ENCODE measurements at regions not wholly inside any gene's neighbourhood (a gene's known extent, or its start where the extent isn't known, plus 50 kb on each side); places are given as distances from the start of the nearest gene placed in this dataset.

DNA sequence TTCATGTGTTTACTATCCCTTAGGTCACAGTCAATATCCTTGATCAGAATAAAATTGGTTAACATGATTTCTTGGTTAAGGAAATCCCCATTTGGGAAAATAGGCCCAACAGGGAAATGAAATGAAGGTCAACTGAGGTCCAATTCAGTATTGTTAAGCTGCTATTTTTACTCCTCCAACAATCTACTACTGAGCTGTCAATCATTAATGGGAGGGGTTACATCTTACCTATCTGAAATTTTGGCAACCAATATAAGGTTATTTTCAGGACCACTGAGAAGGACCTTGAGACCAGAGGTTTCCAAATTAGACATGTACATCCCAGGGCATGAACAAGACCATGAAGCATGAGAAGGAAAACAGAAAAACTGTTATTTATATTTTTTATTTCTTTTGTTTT is 64.2 kb upstream of the ALG13 start:
- TF ChIP-seq MXI1 (IDR thresholded peaks at IDR 0.05; ENCODE audit: low read depth, low read length) (no peak), GABPA (IDR thresholded peaks at IDR 0.05; ENCODE audit: low read depth) (no peak), TAF1 (IDR thresholded peaks at IDR 0.05; ENCODE audit: borderline replicate concordance, low read depth, low read length) (no peak), POLR2AphosphoS5 (IDR thresholded peaks at IDR 0.05; ENCODE audit: low read depth, low read length) (no peak), FOXJ3 (CRISPR knock-in tag; IDR thresholded peaks at IDR 0.05) (no peak), RXRA (IDR thresholded peaks at IDR 0.05; ENCODE audit: borderline replicate concordance, low read depth) (no peak), FOSL2 (IDR thresholded peaks at IDR 0.05; ENCODE audit: borderline replicate concordance, low read depth) (no peak)
- TF ChIP-seq, protein P1, sequence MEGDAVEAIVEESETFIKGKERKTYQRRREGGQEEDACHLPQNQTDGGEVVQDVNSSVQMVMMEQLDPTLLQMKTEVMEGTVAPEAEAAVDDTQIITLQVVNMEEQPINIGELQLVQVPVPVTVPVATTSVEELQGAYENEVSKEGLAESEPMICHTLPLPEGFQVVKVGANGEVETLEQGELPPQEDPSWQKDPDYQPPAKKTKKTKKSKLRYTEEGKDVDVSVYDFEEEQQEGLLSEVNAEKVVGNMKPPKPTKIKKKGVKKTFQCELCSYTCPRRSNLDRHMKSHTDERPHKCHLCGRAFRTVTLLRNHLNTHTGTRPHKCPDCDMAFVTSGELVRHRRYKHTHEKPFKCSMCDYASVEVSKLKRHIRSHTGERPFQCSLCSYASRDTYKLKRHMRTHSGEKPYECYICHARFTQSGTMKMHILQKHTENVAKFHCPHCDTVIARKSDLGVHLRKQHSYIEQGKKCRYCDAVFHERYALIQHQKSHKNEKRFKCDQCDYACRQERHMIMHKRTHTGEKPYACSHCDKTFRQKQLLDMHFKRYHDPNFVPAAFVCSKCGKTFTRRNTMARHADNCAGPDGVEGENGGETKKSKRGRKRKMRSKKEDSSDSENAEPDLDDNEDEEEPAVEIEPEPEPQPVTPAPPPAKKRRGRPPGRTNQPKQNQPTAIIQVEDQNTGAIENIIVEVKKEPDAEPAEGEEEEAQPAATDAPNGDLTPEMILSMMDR (IDR thresholded peaks at IDR 0.05), result no peak
- TF ChIP-seq, protein P2, sequence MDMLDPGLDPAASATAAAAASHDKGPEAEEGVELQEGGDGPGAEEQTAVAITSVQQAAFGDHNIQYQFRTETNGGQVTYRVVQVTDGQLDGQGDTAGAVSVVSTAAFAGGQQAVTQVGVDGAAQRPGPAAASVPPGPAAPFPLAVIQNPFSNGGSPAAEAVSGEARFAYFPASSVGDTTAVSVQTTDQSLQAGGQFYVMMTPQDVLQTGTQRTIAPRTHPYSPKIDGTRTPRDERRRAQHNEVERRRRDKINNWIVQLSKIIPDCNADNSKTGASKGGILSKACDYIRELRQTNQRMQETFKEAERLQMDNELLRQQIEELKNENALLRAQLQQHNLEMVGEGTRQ (IDR thresholded peaks at IDR 0.05; ENCODE audit: borderline replicate concordance, low read depth, low read length), result no peak

Data from SK-N-SH (cell line).